Osteocyte (in vitro differentiated cells): ENCODE measurements at regions not wholly inside any gene's neighbourhood (a gene's known extent, or its start where the extent isn't known, plus 50 kb on each side); places are given as distances from the start of the nearest gene placed in this dataset.

Source experiments
- DNase-seq: peaks from one replicate; pipeline ENCODE4 v3.0.0; 2021; ENCODE audit warnings: mixed read lengths; ENCODE audit not compliant: unreplicated experiment; ENCODE audit errors: extremely low spot score
- H3K27ac Mint-ChIP-seq: one replicate; pipeline ENCODE4 v1.8.0; 2021; ENCODE audit warnings: mild to moderate bottlenecking, mixed read lengths; ENCODE audit not compliant: unreplicated experiment
- H3K27me3 Mint-ChIP-seq: one replicate; pipeline ENCODE4 v1.8.0; 2021; ENCODE audit warnings: mixed read lengths; ENCODE audit not compliant: unreplicated experiment
- H3K36me3 Mint-ChIP-seq: one replicate; pipeline ENCODE4 v1.8.0; 2021; ENCODE audit warnings: mixed read lengths; ENCODE audit not compliant: unreplicated experiment
- H3K4me1 Mint-ChIP-seq: one replicate; pipeline ENCODE4 v1.8.0; 2021; ENCODE audit warnings: mixed read lengths; ENCODE audit not compliant: unreplicated experiment
- H3K4me3 Mint-ChIP-seq: one replicate; pipeline ENCODE4 v1.8.0; 2021; ENCODE audit warnings: mild to moderate bottlenecking, moderate library complexity, mixed read lengths; ENCODE audit not compliant: unreplicated experiment
- H3K9me3 Mint-ChIP-seq: one replicate; pipeline ENCODE4 v1.8.0; 2021; ENCODE audit warnings: mixed read lengths; ENCODE audit not compliant: unreplicated experiment
- CTCF ChIP-seq: fragments of 200-600 bp; sonication (generic); IDR thresholded peaks from 2 replicates; pipeline ENCODE4 v1.5.0; 2021; ENCODE audit warnings: antibody characterized with exemption, mild to moderate bottlenecking, moderate library complexity

GRCh38 chr11:119520966-119521365 lies 98.0 kb upstream of the THY1 start:
- Mint-ChIP-seq H3K9me3 (no peaks in the 10 kb centered on the region), H3K36me3 (no peaks in the 10 kb centered on the region), H3K27me3 (peaks cover 48% of the 10 kb centered on the region), H3K27ac (no peak overlapping the region), H3K4me3 (no peak overlapping the region), H3K4me1 (no peaks in the 10 kb centered on the region)
- TF ChIP-seq CTCF: no peak
- no peak for DNase-seq

GRCh38 chr11:119520400-119520799 lies 97.4 kb upstream of the THY1 start:
- Mint-ChIP-seq H3K4me3 (no peak overlapping the region), H3K27ac (no peak overlapping the region), H3K4me1 (no peaks in the 10 kb centered on the region), H3K36me3 (no peaks in the 10 kb centered on the region), H3K9me3 (no peaks in the 10 kb centered on the region), H3K27me3 (peaks cover 45% of the 10 kb centered on the region)
- no peak for DNase-seq
- no peak for TF ChIP-seq CTCF

- Mint-ChIP-seq H3K36me3 (no peaks in the 10 kb centered on the region), H3K27ac (no peak overlapping the region), H3K4me1 (no peaks in the 10 kb centered on the region), H3K4me3 (no peak overlapping the region), H3K27me3 (peaks cover 44% of the 10 kb centered on the region), H3K9me3 (no peaks in the 10 kb centered on the region)
- no peak for DNase-seq
- no peak for TF ChIP-seq CTCF
These were observed 96.8 kb upstream of the THY1 start for GRCh38 chr11:119519796-119520195.

- TF ChIP-seq CTCF: no peak
- Mint-ChIP-seq H3K9me3 (no peaks in the 10 kb centered on the region), H3K4me1 (no peaks in the 10 kb centered on the region), H3K27me3 (peaks cover 41% of the 10 kb centered on the region), H3K27ac (no peak overlapping the region), H3K4me3 (no peak overlapping the region), H3K36me3 (no peaks in the 10 kb centered on the region)
- no peak for DNase-seq
These were observed 96.1 kb upstream of the THY1 start for GRCh38 chr11:119518746-119519730.

GRCh38 chr11:119515771-119516400 lies 92.9 kb upstream of the THY1 start:
- Mint-ChIP-seq H3K36me3 (no peaks in the 10 kb centered on the region), H3K27ac (no peak overlapping the region), H3K4me3 (no peak overlapping the region), H3K4me1 (no peaks in the 10 kb centered on the region), H3K9me3 (no peaks in the 10 kb centered on the region), H3K27me3 (peaks cover 40% of the 10 kb centered on the region)
- no peak for DNase-seq
- no peak for TF ChIP-seq CTCF
